A673 (cell line): ENCODE measurements at regions not wholly inside any gene's neighbourhood (a gene's known extent, or its start where the extent isn't known, plus 50 kb on each side); places are given as distances from the start of the nearest gene placed in this dataset.

ENCODE experiments used
- BruUV-seq: library from RNA; stranded (reverse); fragments of 400-500 nt; replicated peaks from 2 replicates; lab custom pipeline; 2021; lab: Mats Ljungman, UMichigan
- CTCF ChIA-PET: fragments of 300-600 bp; sonication (Branson Sonifier 250); formaldehyde crosslinking; loops from one replicate; lab custom pipeline; 2022; ENCODE audit warnings: antibody characterized with exemption; lab: Charles Lee
- POLR2A ChIA-PET: fragments of 300-600 bp; sonication (Branson Sonifier 250); formaldehyde crosslinking; loops from one replicate; lab custom pipeline; 2022; ENCODE audit warnings: antibody characterized with exemption; ENCODE audit not compliant: low non-redundant PET; lab: Charles Lee
- DNase-seq: peaks from one replicate; pipeline ENCODE4 v3.0.0-alpha.2; 2015; ENCODE audit warnings: low spot score
- H3K27ac ChIP-seq: fragments of 200-600 bp; sonication (generic); 2 replicates; pipeline ENCODE4 v1.5.1; 2016; ENCODE audit warnings: mixed run types, low read depth, mild to moderate bottlenecking, mixed read lengths, antibody characterized with exemption, low read length; ENCODE audit not compliant: poor library complexity, severe bottlenecking
- H3K27me3 ChIP-seq: fragments of 200-600 bp; sonication (generic); replicated peaks from 2 replicates; pipeline ENCODE4 v1.6.1; 2017; ENCODE audit warnings: mixed run types, low read depth, mild to moderate bottlenecking, mixed read lengths, antibody characterized with exemption, low read length; ENCODE audit not compliant: insufficient read depth, poor library complexity
- H3K36me3 ChIP-seq: fragments of 200-600 bp; sonication (generic); 2 replicates; pipeline ENCODE4 v1.6.1; 2016; ENCODE audit warnings: mixed run types, mild to moderate bottlenecking, mixed read lengths, antibody characterized with exemption, low read length; ENCODE audit not compliant: insufficient read depth, poor library complexity, severe bottlenecking
- H3K4me1 ChIP-seq: fragments of 200-600 bp; sonication (generic); 2 replicates; pipeline ENCODE4 v1.6.1; 2017; ENCODE audit warnings: mixed run types, mild to moderate bottlenecking, mixed read lengths, antibody characterized with exemption, low read length; ENCODE audit not compliant: insufficient read depth, poor library complexity, severe bottlenecking
- H3K4me3 ChIP-seq: fragments of 200-600 bp; sonication (generic); 2 replicates; pipeline ENCODE4 v1.5.1; 2016; ENCODE audit warnings: low read depth, mixed run types, mild to moderate bottlenecking, mixed read lengths, low read length; ENCODE audit not compliant: poor library complexity, severe bottlenecking
- H3K9me3 ChIP-seq: fragments of 200-600 bp; sonication (generic); 2 replicates; pipeline ENCODE4 v1.6.1; 2016; ENCODE audit warnings: mixed run types, low read depth, mild to moderate bottlenecking, mixed read lengths, antibody characterized with exemption, low read length; ENCODE audit not compliant: poor library complexity, severe bottlenecking
- CTCF ChIP-seq: fragments of 300-800, 200-600 bp; sonication (generic); conservative IDR thresholded peaks from 2 replicates; pipeline ENCODE4 v1.5.1; 2017; ENCODE audit warnings: low read depth, mild to moderate bottlenecking, antibody characterized with exemption, low read length, moderate library complexity, mixed read lengths
- EZH2 ChIP-seq: fragments of 200-600 bp; sonication (generic); IDR thresholded peaks from 2 replicates; pipeline ENCODE4 v1.6.1; 2017; ENCODE audit warnings: borderline replicate concordance, low read depth, mild to moderate bottlenecking, mixed read lengths, antibody characterized with exemption, low read length; ENCODE audit not compliant: poor library complexity, severe bottlenecking
- intact Hi-C: fragments of 100-400 bp; cut with micrococcal nuclease; formaldehyde crosslinking; loops from one replicate; pipeline ENCODE4 v1.10.0; 2022; ENCODE audit not compliant: unreplicated experiment

GRCh38 chr12:67141296-67142018, 127.7 kb upstream of the CAND1 start:
- Histone ChIP-seq H3K27ac (no peak overlapping the region), H3K4me3 (no peak overlapping the region), H3K4me1 (no peaks in the 10 kb centered on the region), H3K9me3 (no peaks in the 10 kb centered on the region), H3K36me3 (no peaks in the 10 kb centered on the region), H3K27me3 (peaks cover 12% of the 10 kb centered on the region)
- no peak for DNase-seq
- CTCF ChIA-PET: no interaction called here
- TF ChIP-seq EZH2: no peak
- TF ChIP-seq CTCF: no peak
- intact Hi-C loops: no loop called here
- no TSS peak for BruUV-seq
- POLR2A ChIA-PET: no interaction called here

DNA sequence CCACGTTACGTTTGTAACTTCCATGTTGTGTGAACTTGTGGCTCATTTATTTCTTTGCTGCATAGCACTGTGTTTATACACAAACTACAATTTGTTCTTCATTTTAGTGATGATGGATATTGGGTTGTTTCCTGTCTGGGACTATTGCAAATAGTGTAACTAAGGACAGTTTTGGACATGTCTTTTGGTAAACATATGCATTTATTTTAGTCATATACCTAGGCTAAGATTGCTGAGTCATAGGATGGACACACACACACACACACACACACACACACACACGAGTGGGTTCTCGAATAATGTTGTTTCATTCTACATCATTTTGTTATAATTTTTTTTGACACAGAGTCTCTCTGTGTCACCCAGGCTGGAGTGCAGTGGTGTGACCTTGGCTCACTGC, 123.5 kb upstream of the CAND1 start:
- Histone ChIP-seq H3K4me3 (no peak overlapping the region), H3K4me1 (no peaks in the 10 kb centered on the region), H3K27me3 (peaks cover 5% of the 10 kb centered on the region), H3K36me3 (no peaks in the 10 kb centered on the region), H3K9me3 (no peaks in the 10 kb centered on the region), H3K27ac (no peak overlapping the region)
- intact Hi-C loops: no loop called here
- TF ChIP-seq CTCF: no peak
- TF ChIP-seq EZH2: no peak
- CTCF ChIA-PET: no interaction called here
- BruUV-seq: no TSS peak
- POLR2A ChIA-PET: no interaction called here
- DNase-seq: no peak

GRCh38 chr12:67147030-67147429, 122.1 kb upstream of the CAND1 start:
- no peak for DNase-seq
- CTCF ChIA-PET: no interaction called here
- POLR2A ChIA-PET: no interaction called here
- TF ChIP-seq CTCF (no peak), EZH2 (no peak)
- H3K36me3 ChIP-seq: no peaks in the 10 kb centered on the region
- H3K9me3 ChIP-seq: no peaks in the 10 kb centered on the region
- no peak overlapping the region for H3K27ac ChIP-seq
- peaks cover 8% of the 10 kb centered on the region for H3K4me1 ChIP-seq
- BruUV-seq: no TSS peak
- H3K4me3 ChIP-seq: no peak overlapping the region
- H3K27me3 ChIP-seq: peaks cover 5% of the 10 kb centered on the region
- intact Hi-C loops: no loop called here
